ENCODE measurements at regions not wholly inside any gene's neighbourhood (a gene's known extent, or its start where the extent isn't known, plus 50 kb on each side); places are given as distances from the start of the nearest gene placed in this dataset.

DNA sequence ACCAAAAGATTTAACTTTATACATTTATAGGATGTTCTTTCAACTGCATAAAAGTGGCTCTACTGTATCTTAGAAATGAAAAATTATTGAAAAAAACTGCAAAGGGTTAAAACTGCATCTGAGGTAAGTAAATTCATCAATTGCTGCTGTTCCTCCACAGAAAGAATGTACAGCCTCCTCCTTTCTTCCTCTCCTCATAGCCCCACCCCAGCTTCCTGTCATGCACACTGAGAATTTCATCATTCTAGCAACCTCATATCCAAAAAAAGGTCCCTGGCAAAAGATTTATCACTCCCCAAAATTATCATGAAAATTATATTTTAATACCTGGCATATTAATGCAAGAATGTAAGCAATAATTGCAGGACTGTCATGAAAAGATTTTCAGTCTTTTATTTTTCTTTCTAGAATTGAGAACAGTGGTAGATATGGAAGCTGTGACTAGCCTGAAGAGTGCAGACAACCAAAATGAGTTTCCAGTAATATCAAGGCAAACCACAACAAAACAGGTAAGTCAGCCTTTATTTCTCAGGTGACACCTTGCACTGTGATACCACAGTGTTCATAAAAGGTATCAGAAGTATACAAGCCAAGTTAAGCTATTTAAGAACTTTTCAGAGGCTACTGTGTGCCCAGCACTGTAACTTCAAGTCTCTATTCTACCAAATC is 110.8 kb downstream of the SUCLA2 start:
- TF ChIP-seq POLR2A (IDR thresholded peaks at IDR 0.05; ENCODE audit: low read depth, low read length) (no peak), POLR2AphosphoS5 (IDR thresholded peaks at IDR 0.05; ENCODE audit: low read depth, low read length) (no peak), TAF1 (IDR thresholded peaks at IDR 0.05; ENCODE audit: low read depth, low read length) (no peak), POU2F2 (IDR thresholded peaks at IDR 0.05; ENCODE audit: low read depth, low read length) (no peak), SPI1 (IDR thresholded peaks at IDR 0.05; ENCODE audit: low read depth, low read length) (no peak), PAX5 (IDR thresholded peaks at IDR 0.05; ENCODE audit: insufficient read depth, low read length, severe bottlenecking) (no peak)
